Epithelial cell of esophagus (primary cell): ENCODE measurements at regions not wholly inside any gene's neighbourhood (a gene's known extent, or its start where the extent isn't known, plus 50 kb on each side); places are given as distances from the start of the nearest gene placed in this dataset.
A peak's percentile ranks its signal among the peaks of the same experiment; 100 is the strongest.

Experiments used
- DNase-seq: peaks from one replicate; pipeline ENCODE4 v3.0.0; 2010; ENCODE audit warnings: low read depth
- H3K4me3 ChIP-seq: 2 replicates; pipeline ENCODE4 v1.5.1; 2011; ENCODE audit warnings: mild to moderate bottlenecking, low read length, control low read depth
- TF ChIP-seq, protein P1 (sequence below): IDR thresholded peaks from 2 replicates; pipeline ENCODE4 v1.5.1; 2011; ENCODE audit warnings: low read depth, mild to moderate bottlenecking, low read length, control low read depth, inconsistent platforms; ENCODE audit not compliant: insufficient read depth; ENCODE audit errors: missing control alignments

DNA sequence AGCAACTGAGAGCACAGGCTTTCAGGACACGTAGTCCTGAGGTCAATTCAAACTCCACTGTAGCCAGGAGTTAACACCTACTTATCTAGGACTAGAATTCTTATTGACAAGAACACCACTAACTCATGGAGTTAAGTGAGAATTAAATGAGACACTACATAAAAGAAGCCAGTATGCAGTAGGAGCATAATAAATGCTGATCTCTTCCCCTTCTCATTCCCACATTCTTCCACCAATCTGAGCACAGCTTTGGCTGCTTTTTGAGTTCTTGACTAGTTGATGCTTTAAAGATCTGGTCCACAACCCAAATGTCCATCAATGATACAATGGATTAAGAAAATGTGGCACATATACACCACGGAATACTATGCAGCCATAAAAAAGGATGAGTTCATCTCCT is 55.2 kb downstream of the TTC32 start:
- DNase-seq, result no peak
- TF ChIP-seq, protein P1, sequence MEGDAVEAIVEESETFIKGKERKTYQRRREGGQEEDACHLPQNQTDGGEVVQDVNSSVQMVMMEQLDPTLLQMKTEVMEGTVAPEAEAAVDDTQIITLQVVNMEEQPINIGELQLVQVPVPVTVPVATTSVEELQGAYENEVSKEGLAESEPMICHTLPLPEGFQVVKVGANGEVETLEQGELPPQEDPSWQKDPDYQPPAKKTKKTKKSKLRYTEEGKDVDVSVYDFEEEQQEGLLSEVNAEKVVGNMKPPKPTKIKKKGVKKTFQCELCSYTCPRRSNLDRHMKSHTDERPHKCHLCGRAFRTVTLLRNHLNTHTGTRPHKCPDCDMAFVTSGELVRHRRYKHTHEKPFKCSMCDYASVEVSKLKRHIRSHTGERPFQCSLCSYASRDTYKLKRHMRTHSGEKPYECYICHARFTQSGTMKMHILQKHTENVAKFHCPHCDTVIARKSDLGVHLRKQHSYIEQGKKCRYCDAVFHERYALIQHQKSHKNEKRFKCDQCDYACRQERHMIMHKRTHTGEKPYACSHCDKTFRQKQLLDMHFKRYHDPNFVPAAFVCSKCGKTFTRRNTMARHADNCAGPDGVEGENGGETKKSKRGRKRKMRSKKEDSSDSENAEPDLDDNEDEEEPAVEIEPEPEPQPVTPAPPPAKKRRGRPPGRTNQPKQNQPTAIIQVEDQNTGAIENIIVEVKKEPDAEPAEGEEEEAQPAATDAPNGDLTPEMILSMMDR, result no peak
- H3K4me3 ChIP-seq, result no peak overlapping the region

DNA sequence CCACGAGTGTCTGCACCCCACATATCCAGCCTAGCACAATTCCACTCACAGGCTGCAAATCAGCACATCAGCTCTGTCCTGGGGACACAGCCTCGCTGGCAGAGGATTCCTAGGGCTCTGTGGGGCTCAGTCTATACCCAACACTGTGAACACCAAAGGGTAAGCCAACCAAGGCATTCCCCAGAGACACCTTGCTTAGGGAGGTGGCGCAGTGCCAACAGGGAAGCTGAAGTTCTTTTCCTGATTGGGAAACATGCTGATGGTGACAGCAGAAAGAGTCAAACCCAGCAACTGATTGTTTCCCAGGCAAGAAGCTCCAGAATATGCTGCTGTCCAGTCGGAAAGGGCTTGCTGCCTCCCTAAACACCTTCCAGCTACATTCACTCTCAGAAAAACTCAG is 55.8 kb downstream of the TTC32 start:
- TF ChIP-seq, protein P1, result no peak
- no peak overlapping the region for H3K4me3 ChIP-seq
- peak; percentile 76 for DNase-seq

DNA sequence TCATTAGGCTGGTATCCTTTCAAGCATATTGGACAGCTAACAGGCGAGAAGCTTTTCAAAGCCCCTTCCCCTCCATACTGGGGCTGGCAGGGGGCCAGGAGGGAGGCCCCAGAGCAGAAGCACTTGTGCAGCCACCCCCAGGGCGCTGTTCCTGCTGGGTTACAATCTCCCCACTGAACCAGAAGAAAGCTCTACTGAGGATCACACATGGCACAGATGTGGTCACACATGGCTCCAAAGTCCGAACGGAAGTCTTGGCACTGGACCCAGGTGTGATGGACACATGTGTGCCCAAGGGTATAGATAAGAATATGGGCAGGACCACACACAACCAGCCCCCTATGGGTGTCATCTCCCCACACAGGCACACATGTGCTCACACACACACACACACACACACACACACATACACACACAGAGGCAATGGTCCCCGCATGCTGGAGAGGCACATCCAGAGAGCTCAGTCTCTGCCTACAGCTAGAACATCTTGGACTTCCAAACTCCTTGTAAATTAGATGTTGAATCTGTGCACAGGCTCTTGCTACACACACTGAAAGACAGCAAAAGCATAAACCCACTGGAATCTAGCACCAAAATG is 56.4 kb downstream of the TTC32 start:
- DNase-seq, result no peak
- H3K4me3 ChIP-seq, result no peak overlapping the region
- TF ChIP-seq, protein P1, result no peak

DNA sequence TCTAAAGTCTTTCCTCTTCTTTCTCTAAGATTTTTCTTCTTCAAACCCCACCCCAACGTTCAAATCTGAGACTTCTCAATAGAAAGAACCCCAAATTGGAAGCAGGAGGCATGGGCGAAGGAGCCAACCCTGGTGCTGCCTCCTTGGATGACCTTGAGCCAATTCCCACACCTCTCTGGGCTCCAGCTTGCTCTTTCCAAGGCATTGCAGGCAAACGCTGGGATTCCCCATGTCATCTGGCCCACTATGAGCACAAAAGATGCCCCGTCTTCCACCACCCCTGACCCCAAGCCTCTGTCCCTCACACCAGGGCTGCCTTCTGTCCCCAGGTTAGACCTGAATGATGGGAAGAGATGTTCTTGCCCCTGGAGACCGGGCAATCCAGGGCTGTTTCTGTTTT is 57.0 kb downstream of the TTC32 start:
- DNase-seq, result no peak
- no peak overlapping the region for H3K4me3 ChIP-seq
- TF ChIP-seq, protein P1, result no peak

DNA sequence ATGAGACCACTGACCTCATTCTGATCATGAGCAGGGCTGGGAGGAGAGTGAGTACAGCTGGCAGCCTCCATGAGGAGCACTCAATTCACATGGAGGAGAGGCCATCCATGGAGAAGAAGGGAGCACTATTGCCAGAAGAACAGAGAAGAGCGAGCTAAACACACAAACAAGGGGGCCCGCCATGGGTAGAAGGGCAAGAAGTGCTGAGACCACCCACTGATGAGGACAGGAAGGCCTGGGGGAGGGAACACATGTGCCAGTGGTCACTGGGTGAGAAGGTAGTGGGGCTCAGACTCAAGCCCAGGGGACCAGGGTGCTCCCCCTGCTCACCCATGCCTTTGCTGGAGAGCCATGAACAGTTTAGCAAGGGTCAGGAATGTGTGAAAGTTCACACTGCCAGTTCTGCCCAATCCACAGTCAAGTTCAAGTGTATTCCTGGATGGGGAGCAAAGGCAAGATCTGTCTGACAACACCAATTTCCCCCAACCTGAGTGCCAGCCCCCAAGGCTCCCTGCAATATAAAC is 57.7 kb downstream of the TTC32 start:
- no peak for DNase-seq
- H3K4me3 ChIP-seq, result no peak overlapping the region
- TF ChIP-seq, protein P1, result no peak

DNA sequence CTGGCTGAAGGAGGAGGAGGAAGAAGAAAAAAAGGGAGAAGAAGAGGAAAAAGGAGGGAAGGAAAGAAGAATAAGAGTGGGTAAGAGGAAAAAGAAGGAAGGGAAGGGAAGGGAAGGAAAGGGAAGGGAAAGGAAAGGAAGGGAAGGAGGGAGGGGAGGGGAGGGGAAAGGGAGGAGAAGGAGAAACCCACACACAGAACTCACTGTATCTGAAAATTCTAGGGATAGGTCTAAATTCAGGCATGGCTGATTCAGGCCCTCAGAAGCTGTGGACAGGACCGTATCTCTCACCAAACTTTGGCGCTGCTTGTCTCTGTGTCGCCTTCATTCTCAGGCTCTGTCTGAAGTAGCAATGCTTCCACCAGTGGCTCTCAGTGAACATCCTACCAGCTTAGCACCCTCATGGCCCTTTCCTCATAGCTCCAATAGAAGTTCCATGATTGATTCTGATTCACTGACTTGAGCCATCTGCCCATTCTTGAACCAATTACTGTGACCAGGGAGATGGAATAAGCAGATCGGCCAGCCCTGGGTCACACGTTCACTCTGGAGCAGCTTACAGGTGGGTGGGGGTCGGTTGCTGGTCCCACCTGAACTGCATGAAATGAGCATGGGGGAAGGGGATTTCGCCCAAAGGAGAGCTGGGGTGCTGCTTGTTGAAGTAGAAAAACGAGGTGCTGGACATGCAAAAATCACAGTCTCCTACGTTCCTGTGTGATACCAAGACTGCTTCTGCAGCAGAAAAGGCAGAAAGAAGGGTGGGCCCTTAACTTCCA is 59.7 kb downstream of the TTC32 start:
- no peak for DNase-seq
- H3K4me3 ChIP-seq, result no peak overlapping the region
- TF ChIP-seq, protein P1, result no peak
